ENCODE measurements at regions not wholly inside any gene's neighbourhood (a gene's known extent, or its start where the extent isn't known, plus 50 kb on each side); places are given as distances from the start of the nearest gene placed in this dataset.

GRCh38 chr5:128876569-128877382, 88.5 kb upstream of the SLC27A6 start:
- no peak for TF ChIP-seq CTCF (IDR thresholded peaks at IDR 0.05)
- no peak for TF ChIP-seq POLR2A (IDR thresholded peaks at IDR 0.05)
